ENCODE measurements at regions not wholly inside any gene's neighbourhood (a gene's known extent, or its start where the extent isn't known, plus 50 kb on each side); places are given as distances from the start of the nearest gene placed in this dataset.

GRCh38 chr20:10747019-10747418 is 73.2 kb upstream of the JAG1 start:
- Histone ChIP-seq H3K4me3 (ENCODE audit: low read depth, low read length) (no peak overlapping the region), H3K9ac (ENCODE audit: low read depth, low read length) (no peak overlapping the region), H3K4me1 (ENCODE audit: control insufficient read depth, insufficient read depth, low read length) (no peaks in the 10 kb centered on the region)

GRCh38 chr20:10749084-10749483 is 75.3 kb upstream of the JAG1 start:
- H3K36me3 ChIP-seq (ENCODE audit: control insufficient read depth, insufficient read depth, low read length) = no peaks in the 10 kb centered on the region
- H3K9me3 ChIP-seq (ENCODE audit: control insufficient read depth, insufficient read depth, low read length) = no peaks in the 10 kb centered on the region
- H3K9ac ChIP-seq (ENCODE audit: low read depth, low read length) = no peak overlapping the region
- H3K4me3 ChIP-seq (ENCODE audit: low read depth, low read length) = no peak overlapping the region
- no peaks in the 10 kb centered on the region for H3K4me1 ChIP-seq (ENCODE audit: control insufficient read depth, insufficient read depth, low read length)
- H3K27me3 ChIP-seq (ENCODE audit: control insufficient read depth, insufficient read depth, low read length) = no peaks in the 10 kb centered on the region

More at GRCh38 chr20:10747019-10747418, 73.2 kb upstream of the JAG1 start:
- no peaks in the 10 kb centered on the region for H3K27me3 ChIP-seq (ENCODE audit: control insufficient read depth, insufficient read depth, low read length)
- H3K9me3 ChIP-seq (ENCODE audit: control insufficient read depth, insufficient read depth, low read length) = no peaks in the 10 kb centered on the region
- H3K36me3 ChIP-seq (ENCODE audit: control insufficient read depth, insufficient read depth, low read length) = no peaks in the 10 kb centered on the region

- no peak overlapping the region for H3K9ac ChIP-seq (ENCODE audit: low read depth, low read length)
- H3K36me3 ChIP-seq (ENCODE audit: control insufficient read depth, insufficient read depth, low read length) = no peaks in the 10 kb centered on the region
- H3K4me1 ChIP-seq (ENCODE audit: control insufficient read depth, insufficient read depth, low read length) = no peaks in the 10 kb centered on the region
- no peak overlapping the region for H3K4me3 ChIP-seq (ENCODE audit: low read depth, low read length)
- H3K27me3 ChIP-seq (ENCODE audit: control insufficient read depth, insufficient read depth, low read length) = no peaks in the 10 kb centered on the region
- H3K9me3 ChIP-seq (ENCODE audit: control insufficient read depth, insufficient read depth, low read length) = no peaks in the 10 kb centered on the region
Measured at GRCh38 chr20:10752206-10752605, 78.4 kb upstream of the JAG1 start.

- Histone ChIP-seq H3K9ac (ENCODE audit: low read depth, low read length) (no peak overlapping the region), H3K27me3 (ENCODE audit: control insufficient read depth, insufficient read depth, low read length) (no peaks in the 10 kb centered on the region), H3K9me3 (ENCODE audit: control insufficient read depth, insufficient read depth, low read length) (no peaks in the 10 kb centered on the region), H3K36me3 (ENCODE audit: control insufficient read depth, insufficient read depth, low read length) (no peaks in the 10 kb centered on the region), H3K4me1 (ENCODE audit: control insufficient read depth, insufficient read depth, low read length) (no peaks in the 10 kb centered on the region), H3K4me3 (ENCODE audit: low read depth, low read length) (no peak overlapping the region)
Measured at GRCh38 chr20:10754824-10755223, 81.0 kb upstream of the JAG1 start.

GRCh38 chr20:10758446-10758845 is 84.6 kb upstream of the JAG1 start:
- Histone ChIP-seq H3K9me3 (ENCODE audit: control insufficient read depth, insufficient read depth, low read length) (no peaks in the 10 kb centered on the region), H3K27me3 (ENCODE audit: control insufficient read depth, insufficient read depth, low read length) (no peaks in the 10 kb centered on the region), H3K4me3 (ENCODE audit: low read depth, low read length) (no peak overlapping the region), H3K9ac (ENCODE audit: low read depth, low read length) (no peak overlapping the region), H3K36me3 (ENCODE audit: control insufficient read depth, insufficient read depth, low read length) (no peaks in the 10 kb centered on the region), H3K4me1 (ENCODE audit: control insufficient read depth, insufficient read depth, low read length) (no peaks in the 10 kb centered on the region)

- Histone ChIP-seq H3K4me1 (ENCODE audit: control insufficient read depth, insufficient read depth, low read length) (no peaks in the 10 kb centered on the region), H3K4me3 (ENCODE audit: low read depth, low read length) (no peak overlapping the region), H3K9me3 (ENCODE audit: control insufficient read depth, insufficient read depth, low read length) (no peaks in the 10 kb centered on the region), H3K27me3 (ENCODE audit: control insufficient read depth, insufficient read depth, low read length) (no peaks in the 10 kb centered on the region), H3K9ac (ENCODE audit: low read depth, low read length) (no peak overlapping the region), H3K36me3 (ENCODE audit: control insufficient read depth, insufficient read depth, low read length) (no peaks in the 10 kb centered on the region)
Measured at GRCh38 chr20:10761232-10761631, 87.4 kb upstream of the JAG1 start.

GRCh38 chr20:10761786-10762185 is 88.0 kb upstream of the JAG1 start:
- no peaks in the 10 kb centered on the region for H3K9me3 ChIP-seq (ENCODE audit: control insufficient read depth, insufficient read depth, low read length)
- H3K27me3 ChIP-seq (ENCODE audit: control insufficient read depth, insufficient read depth, low read length) = no peaks in the 10 kb centered on the region
- H3K4me1 ChIP-seq (ENCODE audit: control insufficient read depth, insufficient read depth, low read length) = no peaks in the 10 kb centered on the region
- H3K4me3 ChIP-seq (ENCODE audit: low read depth, low read length) = no peak overlapping the region
- H3K36me3 ChIP-seq (ENCODE audit: control insufficient read depth, insufficient read depth, low read length) = no peaks in the 10 kb centered on the region
- H3K9ac ChIP-seq (ENCODE audit: low read depth, low read length) = no peak overlapping the region

GRCh38 chr20:10762216-10762615 is 88.4 kb upstream of the JAG1 start:
- Histone ChIP-seq H3K4me1 (ENCODE audit: control insufficient read depth, insufficient read depth, low read length) (no peaks in the 10 kb centered on the region), H3K27me3 (ENCODE audit: control insufficient read depth, insufficient read depth, low read length) (no peaks in the 10 kb centered on the region), H3K9ac (ENCODE audit: low read depth, low read length) (no peak overlapping the region), H3K4me3 (ENCODE audit: low read depth, low read length) (no peak overlapping the region), H3K9me3 (ENCODE audit: control insufficient read depth, insufficient read depth, low read length) (no peaks in the 10 kb centered on the region), H3K36me3 (ENCODE audit: control insufficient read depth, insufficient read depth, low read length) (no peaks in the 10 kb centered on the region)

GRCh38 chr20:10763112-10763511 is 89.3 kb upstream of the JAG1 start:
- no peaks in the 10 kb centered on the region for H3K9me3 ChIP-seq (ENCODE audit: control insufficient read depth, insufficient read depth, low read length)

GRCh38 chr20:10769700-10770099 is 95.9 kb upstream of the JAG1 start:
- Histone ChIP-seq H3K9ac (ENCODE audit: low read depth, low read length) (no peak overlapping the region), H3K4me1 (ENCODE audit: control insufficient read depth, insufficient read depth, low read length) (peaks cover 4% of the 10 kb centered on the region), H3K36me3 (ENCODE audit: control insufficient read depth, insufficient read depth, low read length) (no peaks in the 10 kb centered on the region), H3K4me3 (ENCODE audit: low read depth, low read length) (no peak overlapping the region), H3K9me3 (ENCODE audit: control insufficient read depth, insufficient read depth, low read length) (no peaks in the 10 kb centered on the region), H3K27me3 (ENCODE audit: control insufficient read depth, insufficient read depth, low read length) (no peaks in the 10 kb centered on the region)

More at GRCh38 chr20:10763112-10763511, 89.3 kb upstream of the JAG1 start:
- H3K27me3 ChIP-seq (ENCODE audit: control insufficient read depth, insufficient read depth, low read length) = no peaks in the 10 kb centered on the region
- H3K4me3 ChIP-seq (ENCODE audit: low read depth, low read length) = no peak overlapping the region
- H3K9ac ChIP-seq (ENCODE audit: low read depth, low read length) = no peak overlapping the region
- no peaks in the 10 kb centered on the region for H3K36me3 ChIP-seq (ENCODE audit: control insufficient read depth, insufficient read depth, low read length)
- no peaks in the 10 kb centered on the region for H3K4me1 ChIP-seq (ENCODE audit: control insufficient read depth, insufficient read depth, low read length)

GRCh38 chr20:10770753-10771152 is 97.0 kb upstream of the JAG1 start:
- H3K9ac ChIP-seq (ENCODE audit: low read depth, low read length) = no peak overlapping the region
- H3K4me3 ChIP-seq (ENCODE audit: low read depth, low read length) = no peak overlapping the region
- H3K9me3 ChIP-seq (ENCODE audit: control insufficient read depth, insufficient read depth, low read length) = no peaks in the 10 kb centered on the region
- H3K4me1 ChIP-seq (ENCODE audit: control insufficient read depth, insufficient read depth, low read length) = peaks cover 4% of the 10 kb centered on the region
- H3K27me3 ChIP-seq (ENCODE audit: control insufficient read depth, insufficient read depth, low read length) = no peaks in the 10 kb centered on the region
- H3K36me3 ChIP-seq (ENCODE audit: control insufficient read depth, insufficient read depth, low read length) = no peaks in the 10 kb centered on the region

GRCh38 chr20:10771435-10772140 is 97.8 kb upstream of the JAG1 start:
- Histone ChIP-seq H3K27me3 (ENCODE audit: control insufficient read depth, insufficient read depth, low read length) (no peaks in the 10 kb centered on the region), H3K4me3 (ENCODE audit: low read depth, low read length) (no peak overlapping the region), H3K4me1 (ENCODE audit: control insufficient read depth, insufficient read depth, low read length) (peaks cover 4% of the 10 kb centered on the region), H3K9ac (ENCODE audit: low read depth, low read length) (no peak overlapping the region), H3K36me3 (ENCODE audit: control insufficient read depth, insufficient read depth, low read length) (no peaks in the 10 kb centered on the region), H3K9me3 (ENCODE audit: control insufficient read depth, insufficient read depth, low read length) (no peaks in the 10 kb centered on the region)
